Muscle layer of colon (tissue), 2 donors: ENCODE measurements at regions not wholly inside any gene's neighbourhood (a gene's known extent, or its start where the extent isn't known, plus 50 kb on each side); places are given as distances from the start of the nearest gene placed in this dataset.

Experiments used
- H3K27ac ChIP-seq: one replicate; pipeline ENCODE4 v1.7.0; 2013; ENCODE audit warnings: low read depth, mild to moderate bottlenecking, low read length, moderate library complexity
- H3K27me3 ChIP-seq, 2 donors: one replicate each; pipeline ENCODE4 v1.7.0; 2013; ENCODE audit warnings: low read length in 2 of 2, mild to moderate bottlenecking in 2 of 2; ENCODE audit not compliant: insufficient read depth in 2 of 2, control insufficient read depth in 1 of 2
- H3K36me3 ChIP-seq: one replicate; pipeline ENCODE4 v1.7.0; 2013; ENCODE audit warnings: mild to moderate bottlenecking, low read length; ENCODE audit not compliant: insufficient read depth
- H3K4me1 ChIP-seq: one replicate; pipeline ENCODE4 v1.7.0; 2013; ENCODE audit warnings: mild to moderate bottlenecking, low read length; ENCODE audit not compliant: insufficient read depth
- H3K4me3 ChIP-seq, 2 donors: one replicate each; pipeline ENCODE4 v1.7.0; 2013; ENCODE audit warnings: low read length in 2 of 2, low read depth in 1 of 2, mild to moderate bottlenecking in 1 of 2, moderate library complexity in 1 of 2
- H3K9ac ChIP-seq: one replicate; pipeline ENCODE4 v1.7.0; 2013; ENCODE audit warnings: low read length
- H3K9me3 ChIP-seq: one replicate; pipeline ENCODE4 v1.7.0; 2013; ENCODE audit warnings: mild to moderate bottlenecking, low read length
- donor health status: abdominal sarcoma.
- donor health status: Adenocarcinoma of cecum.

GRCh38 chr3:171943262-171944117 is 95.9 kb upstream of the FNDC3B start:
- H3K4me1 ChIP-seq = peaks cover 7% of the 10 kb centered on the region
- no peaks in the 10 kb centered on the region for H3K27me3 ChIP-seq
- no peaks in the 10 kb centered on the region for H3K36me3 ChIP-seq
- no peak overlapping the region for H3K9ac ChIP-seq
- no peaks in the 10 kb centered on the region for H3K9me3 ChIP-seq
- no peak overlapping the region for H3K4me3 ChIP-seq
- H3K27ac ChIP-seq = no peak overlapping the region

GRCh38 chr3:171944118-171945016 is 95.0 kb upstream of the FNDC3B start:
- H3K27me3 ChIP-seq = no peaks in the 10 kb centered on the region
- H3K4me3 ChIP-seq = no peak overlapping the region
- peaks cover 7% of the 10 kb centered on the region for H3K4me1 ChIP-seq
- H3K27ac ChIP-seq = no peak overlapping the region
- no peak overlapping the region for H3K9ac ChIP-seq
- H3K36me3 ChIP-seq = no peaks in the 10 kb centered on the region
- H3K9me3 ChIP-seq = no peaks in the 10 kb centered on the region

- Histone ChIP-seq H3K27ac (no peak overlapping the region), H3K4me3 (no peak overlapping the region), H3K4me1 (peaks cover 7% of the 10 kb centered on the region), H3K9ac (no peak overlapping the region), H3K36me3 (no peaks in the 10 kb centered on the region), H3K27me3 (no peaks in the 10 kb centered on the region), H3K9me3 (no peaks in the 10 kb centered on the region)
Measured at GRCh38 chr3:171948674-171949073, 90.7 kb upstream of the FNDC3B start.

GRCh38 chr3:171949554-171949953 is 89.8 kb upstream of the FNDC3B start:
- no peaks in the 10 kb centered on the region for H3K9me3 ChIP-seq
- no peak overlapping the region for H3K27ac ChIP-seq
- no peaks in the 10 kb centered on the region for H3K27me3 ChIP-seq
- no peak overlapping the region for H3K9ac ChIP-seq
- peaks cover 3% of the 10 kb centered on the region for H3K4me1 ChIP-seq
- no peak overlapping the region for H3K4me3 ChIP-seq
- no peaks in the 10 kb centered on the region for H3K36me3 ChIP-seq

- no peaks in the 10 kb centered on the region for H3K36me3 ChIP-seq
- H3K4me3 ChIP-seq = no peak overlapping the region
Measured at GRCh38 chr3:171950373-171950772, 89.0 kb upstream of the FNDC3B start.

GRCh38 chr3:171951597-171951996 is 87.8 kb upstream of the FNDC3B start:
- Histone ChIP-seq H3K4me3 (no peak overlapping the region), H3K9ac (no peak overlapping the region), H3K27ac (no peak overlapping the region), H3K27me3 (no peaks in the 10 kb centered on the region), H3K4me1 (no peaks in the 10 kb centered on the region), H3K36me3 (no peaks in the 10 kb centered on the region), H3K9me3 (no peaks in the 10 kb centered on the region)

More at GRCh38 chr3:171950373-171950772, 89.0 kb upstream of the FNDC3B start:
- Histone ChIP-seq H3K27me3 (no peaks in the 10 kb centered on the region), H3K9ac (no peak overlapping the region), H3K4me1 (no peaks in the 10 kb centered on the region), H3K27ac (no peak overlapping the region), H3K9me3 (no peaks in the 10 kb centered on the region)

- H3K9me3 ChIP-seq = no peaks in the 10 kb centered on the region
- H3K9ac ChIP-seq = no peak overlapping the region
- H3K4me1 ChIP-seq = no peaks in the 10 kb centered on the region
- H3K27me3 ChIP-seq = no peaks in the 10 kb centered on the region
- H3K36me3 ChIP-seq = no peaks in the 10 kb centered on the region
- H3K27ac ChIP-seq = no peak overlapping the region
- no peak overlapping the region for H3K4me3 ChIP-seq
Measured at GRCh38 chr3:171953301-171954022, 85.9 kb upstream of the FNDC3B start.

- Histone ChIP-seq H3K4me1 (no peaks in the 10 kb centered on the region), H3K27me3 (no peaks in the 10 kb centered on the region), H3K4me3 (no peak overlapping the region), H3K9ac (no peak overlapping the region), H3K36me3 (no peaks in the 10 kb centered on the region), H3K9me3 (no peaks in the 10 kb centered on the region), H3K27ac (no peak overlapping the region)
Measured at GRCh38 chr3:171954690-171955383, 84.5 kb upstream of the FNDC3B start.

- H3K4me3 ChIP-seq = no peak overlapping the region
- no peaks in the 10 kb centered on the region for H3K9me3 ChIP-seq
- H3K9ac ChIP-seq = no peak overlapping the region
- no peak overlapping the region for H3K27ac ChIP-seq
- H3K4me1 ChIP-seq = no peaks in the 10 kb centered on the region
- H3K27me3 ChIP-seq = no peaks in the 10 kb centered on the region
- no peaks in the 10 kb centered on the region for H3K36me3 ChIP-seq
Measured at GRCh38 chr3:171955598-171955997, 83.8 kb upstream of the FNDC3B start.

- Histone ChIP-seq H3K9ac (no peak overlapping the region), H3K4me3 (no peak overlapping the region), H3K4me1 (no peaks in the 10 kb centered on the region), H3K36me3 (no peaks in the 10 kb centered on the region), H3K27ac (no peak overlapping the region), H3K27me3 (no peaks in the 10 kb centered on the region), H3K9me3 (no peaks in the 10 kb centered on the region)
Measured at GRCh38 chr3:171956181-171956683, 83.1 kb upstream of the FNDC3B start.
